ENCODE measurements at regions not wholly inside any gene's neighbourhood (a gene's known extent, or its start where the extent isn't known, plus 50 kb on each side); places are given as distances from the start of the nearest gene placed in this dataset.
"Not testable (repeated sequence)": the region's sequence is repeated elsewhere in the genome, so short reads cannot be mapped to it uniquely, and the experiment has no call there.

DNA sequence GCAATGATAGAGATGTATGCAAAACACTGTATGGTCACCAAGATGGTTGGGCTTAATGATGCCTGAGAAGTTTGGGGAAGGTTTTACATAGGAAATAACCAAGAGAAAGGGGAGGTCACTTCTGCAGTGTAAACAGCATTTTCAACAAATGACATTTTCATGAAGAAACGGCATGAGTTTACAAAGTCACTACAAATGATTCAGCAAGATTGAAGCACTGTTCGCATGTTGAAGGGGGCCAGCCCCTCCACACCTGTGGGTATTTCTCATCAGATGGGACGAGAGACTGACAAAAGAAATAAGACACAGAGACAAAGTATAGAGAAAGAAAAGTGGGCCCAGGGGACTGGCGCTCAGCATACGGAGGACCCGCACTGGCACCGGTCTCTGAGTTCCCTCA, 234.1 kb upstream of the POGK start:
- no peak for DNase-seq (ENCODE audit: low read depth)

DNA sequence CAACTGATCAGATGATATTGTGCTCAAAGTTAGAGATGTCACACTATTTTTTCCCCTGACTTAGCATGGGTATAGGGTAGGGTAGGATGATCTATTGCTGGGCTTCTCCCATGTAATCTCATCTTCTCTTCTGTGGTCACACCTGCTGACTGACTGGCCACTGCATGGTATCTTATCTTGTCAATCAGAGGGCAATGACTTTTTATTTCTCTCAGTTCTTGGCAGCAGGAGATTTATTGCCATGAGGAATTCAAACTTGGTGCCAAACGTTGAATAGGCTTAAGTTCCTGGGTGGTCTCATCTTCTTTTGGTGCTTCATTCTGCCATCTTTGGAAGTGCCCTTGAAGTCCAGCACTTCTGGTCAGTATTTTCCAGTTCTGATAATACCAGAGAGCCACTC, 226.4 kb upstream of the POGK start:
- DNase-seq (ENCODE audit: low read depth) = no peak

DNA sequence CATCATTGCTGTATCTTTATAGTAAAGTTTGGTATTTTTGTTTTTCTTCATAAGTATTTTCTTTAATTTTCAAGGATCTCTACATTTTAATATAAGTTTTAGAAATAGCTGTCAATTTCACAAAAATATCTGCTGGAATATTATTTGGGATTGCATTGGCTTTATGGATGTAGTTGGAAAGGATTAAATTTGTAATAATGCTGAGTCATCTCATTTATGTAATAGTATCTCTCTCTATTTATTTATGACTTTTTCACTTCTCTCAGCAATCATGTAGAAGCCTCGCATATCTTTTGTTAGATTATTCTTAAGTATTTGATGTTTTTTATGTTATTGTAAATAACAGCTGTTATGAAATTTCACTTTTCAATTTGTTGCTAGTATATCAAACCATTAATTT, 223.1 kb upstream of the POGK start:
- DNase-seq (ENCODE audit: low read depth) = no peak

DNA sequence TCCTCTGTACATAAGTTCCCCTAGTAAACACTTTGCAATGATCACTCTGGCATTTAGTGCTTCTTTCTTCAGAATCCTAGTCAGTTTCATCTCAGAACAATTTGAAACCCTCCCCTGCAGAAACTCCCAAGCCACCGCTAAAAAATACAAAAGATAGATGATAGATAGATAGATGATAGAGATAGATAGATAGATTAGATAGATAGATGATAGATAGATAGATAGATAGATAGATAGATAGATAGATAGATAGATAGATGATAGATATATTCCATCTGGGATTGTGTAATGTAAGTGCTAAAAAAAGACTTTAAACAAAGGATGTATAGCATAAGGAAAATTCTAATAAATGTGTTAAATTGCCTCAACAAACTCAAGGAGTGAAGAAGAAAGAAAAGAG, 212.6 kb upstream of the POGK start:
- no peak for DNase-seq (ENCODE audit: low read depth)

DNA sequence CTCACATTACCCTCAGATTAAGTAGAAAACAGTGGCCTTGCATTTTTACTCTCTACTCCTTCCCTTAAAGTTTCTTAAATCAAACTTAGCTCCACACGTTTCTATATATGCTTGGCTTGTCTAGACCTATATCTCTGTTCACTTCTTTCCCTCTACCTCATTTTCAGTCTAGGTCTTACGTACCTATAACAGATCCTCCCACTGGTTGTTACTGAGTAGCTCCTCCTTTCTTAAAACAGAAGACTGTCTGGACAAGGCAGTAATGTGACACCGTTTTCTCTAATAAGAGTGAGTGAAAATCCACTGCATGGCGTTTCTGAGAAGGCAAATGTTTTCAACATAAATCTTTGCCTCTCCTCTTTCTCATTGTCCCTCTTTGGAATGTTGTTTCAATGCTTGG, 211.7 kb upstream of the POGK start:
- no peak for DNase-seq (ENCODE audit: low read depth)

DNA sequence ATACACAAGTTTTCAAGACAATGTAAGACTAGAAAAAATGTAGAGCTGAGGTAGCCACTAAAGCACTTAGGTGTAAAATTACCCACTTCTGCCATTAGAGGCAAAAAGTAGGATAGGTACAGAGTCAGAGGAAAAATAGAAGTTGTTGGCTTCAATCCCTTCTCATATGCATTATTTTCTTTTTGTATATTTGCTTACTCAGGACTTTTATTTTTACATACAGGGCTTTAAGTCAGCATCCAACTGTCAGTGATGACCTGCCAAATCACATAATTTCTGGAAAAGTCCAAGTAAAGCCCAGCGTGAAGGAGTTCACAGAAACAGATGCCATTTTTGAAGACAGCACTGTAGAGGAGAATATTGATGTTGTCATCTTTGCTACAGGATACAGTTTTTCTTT, 211.0 kb upstream of the POGK start:
- DNase-seq (ENCODE audit: low read depth) = no peak

DNA sequence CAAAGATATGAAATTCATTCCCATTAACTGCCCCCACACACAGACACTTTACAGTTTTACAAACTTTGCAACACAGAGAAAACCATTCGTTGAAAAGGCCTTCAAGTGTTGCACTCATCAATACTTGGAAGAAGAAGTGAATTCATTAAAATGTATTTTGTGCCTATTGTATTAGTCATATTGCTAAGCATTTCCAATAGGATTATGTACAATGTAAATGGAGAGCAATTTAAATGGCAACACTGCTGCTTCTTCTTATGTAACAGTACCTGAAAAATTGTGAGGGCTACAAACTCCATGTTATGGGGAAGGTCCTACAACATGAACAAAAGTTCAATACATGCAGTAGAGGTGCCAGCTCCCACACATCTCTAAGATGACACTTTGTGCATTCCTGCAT, 209.3 kb upstream of the POGK start:
- DNase-seq (ENCODE audit: low read depth) = no peak

DNA sequence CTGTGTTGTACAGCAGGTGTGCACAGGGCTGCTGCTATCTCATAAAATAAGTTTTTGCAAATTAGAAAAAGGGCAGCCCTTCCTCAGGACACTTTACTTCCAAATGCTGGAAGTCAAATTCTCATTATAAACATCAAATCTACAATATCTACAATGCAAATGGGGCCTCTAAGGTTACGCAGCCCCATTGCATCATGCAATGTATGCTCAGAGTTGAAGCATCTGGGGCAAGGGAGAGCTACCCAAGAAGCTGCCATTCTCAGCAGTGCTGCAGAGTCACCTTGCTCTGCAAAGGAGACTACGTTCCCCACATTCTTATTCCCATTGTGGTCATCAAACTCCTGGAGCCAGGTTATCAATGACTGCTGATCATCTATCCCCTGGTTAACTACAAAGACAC, 208.9 kb upstream of the POGK start:
- no peak for DNase-seq (ENCODE audit: low read depth)

DNA sequence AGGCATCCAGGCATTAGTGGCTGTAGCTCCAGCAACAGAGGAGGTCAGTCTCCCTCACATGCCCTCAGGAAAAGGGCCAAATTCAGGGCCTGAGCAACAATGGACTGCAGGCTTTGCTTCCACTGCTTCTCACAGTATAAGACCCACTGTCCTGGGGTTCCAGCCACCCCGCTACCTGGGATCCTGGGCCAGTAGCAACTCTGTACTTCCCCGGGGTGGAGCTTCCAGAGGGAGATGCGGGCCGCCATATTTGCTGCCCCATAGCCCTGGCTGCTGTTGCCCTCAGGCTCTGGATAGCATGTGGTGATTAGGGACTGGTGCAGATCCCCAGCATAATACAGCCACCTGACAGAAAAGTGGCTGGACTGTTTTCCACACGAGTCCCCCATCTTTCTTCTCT, 201.1 kb upstream of the POGK start:
- DNase-seq (ENCODE audit: low read depth) = no peak

DNA sequence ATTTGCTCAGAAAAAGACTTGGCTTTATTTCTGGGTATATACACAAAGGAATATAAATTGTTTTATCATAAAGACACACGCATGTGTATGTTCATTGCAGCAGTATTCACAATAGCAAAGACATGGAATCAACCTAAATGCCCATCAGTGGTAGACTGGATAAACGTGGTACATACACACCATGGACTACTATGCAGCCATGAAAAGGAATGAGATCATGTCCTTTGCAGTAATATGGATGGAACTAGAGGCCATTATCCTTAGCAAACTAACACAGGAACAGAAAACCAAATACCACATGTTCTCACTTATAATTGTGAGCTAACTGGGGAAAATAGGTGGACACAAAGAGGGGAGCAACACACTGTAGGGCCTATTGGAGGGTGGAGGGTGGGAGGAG, 182.0 kb upstream of the POGK start:
- DNase-seq (ENCODE audit: low read depth) = not testable (repeated sequence)

DNA sequence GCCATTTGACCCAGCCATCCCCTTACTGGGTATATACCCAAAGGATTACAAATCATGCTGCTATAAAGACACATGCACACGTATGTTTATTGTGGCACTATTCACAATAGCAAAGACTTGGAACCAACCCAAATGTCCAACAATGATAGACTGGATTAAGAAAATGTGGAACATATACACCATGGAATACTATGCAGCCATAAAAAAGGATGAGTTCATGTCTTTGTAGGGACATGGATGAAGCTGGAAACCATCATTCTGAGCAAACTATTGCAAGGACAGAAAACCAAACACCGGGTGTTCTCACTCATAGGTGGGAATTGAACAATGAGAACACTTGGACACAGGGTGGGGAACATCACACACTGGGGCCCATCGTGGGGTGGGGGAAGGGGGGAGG, 172.5 kb upstream of the POGK start:
- DNase-seq (ENCODE audit: low read depth) = not testable (repeated sequence)

DNA sequence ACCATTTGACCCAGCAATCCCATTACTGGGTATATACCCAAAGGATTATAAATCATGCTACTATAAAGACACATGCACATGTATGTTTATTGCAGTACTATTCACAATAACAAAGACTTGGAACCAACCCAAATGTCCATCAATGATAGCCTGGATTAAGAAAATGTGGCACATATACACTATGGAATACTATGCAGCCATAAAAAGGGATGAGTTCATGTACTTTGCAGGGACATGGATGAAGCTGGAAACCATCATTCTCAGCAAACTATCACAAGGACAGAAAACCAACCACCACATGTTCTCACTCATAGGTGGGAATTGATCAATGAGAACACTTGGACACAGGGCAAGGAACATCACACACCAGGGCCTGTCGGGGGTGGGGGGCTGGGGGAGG, 171.7 kb upstream of the POGK start:
- not testable (repeated sequence) for DNase-seq (ENCODE audit: low read depth)

DNA sequence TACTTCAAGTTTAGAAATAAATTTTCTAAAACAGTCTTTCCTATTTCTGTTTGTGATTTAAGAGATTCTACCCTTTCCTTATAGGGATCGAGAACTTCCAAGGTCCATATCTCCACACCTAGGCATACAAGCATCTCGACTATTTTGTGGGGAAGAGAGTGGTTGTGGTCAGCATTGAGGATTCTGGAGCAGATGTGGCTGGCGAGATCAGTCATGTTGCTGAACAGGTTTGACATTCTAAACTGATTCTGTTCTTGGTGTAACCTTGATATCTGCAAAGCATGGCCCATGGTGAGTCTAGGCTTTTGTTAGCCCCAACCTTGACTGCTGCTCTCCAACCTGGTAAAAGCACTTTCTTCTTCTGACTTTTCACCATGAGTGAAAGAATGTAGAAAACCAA, 167.6 kb upstream of the POGK start:
- DNase-seq (ENCODE audit: low read depth) = no peak

DNA sequence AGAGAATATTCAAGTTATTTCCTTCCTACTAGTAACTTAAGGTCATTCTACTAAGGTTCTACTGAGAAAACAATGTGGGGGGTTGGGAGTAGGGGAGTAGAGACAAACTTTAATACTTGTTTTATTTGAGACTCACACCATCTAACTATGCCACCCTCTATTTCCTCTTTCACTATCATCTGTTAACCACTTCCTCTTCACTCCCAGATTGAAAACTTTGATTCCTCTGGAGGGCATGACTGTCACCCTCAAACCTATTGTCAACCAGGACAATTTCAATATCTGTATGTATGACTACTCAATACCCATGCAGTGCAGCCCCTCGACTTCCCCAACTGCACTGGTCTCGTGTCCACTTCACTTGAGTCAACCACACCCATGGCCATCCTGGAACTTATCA, 165.6 kb upstream of the POGK start:
- no peak for DNase-seq (ENCODE audit: low read depth)

DNA sequence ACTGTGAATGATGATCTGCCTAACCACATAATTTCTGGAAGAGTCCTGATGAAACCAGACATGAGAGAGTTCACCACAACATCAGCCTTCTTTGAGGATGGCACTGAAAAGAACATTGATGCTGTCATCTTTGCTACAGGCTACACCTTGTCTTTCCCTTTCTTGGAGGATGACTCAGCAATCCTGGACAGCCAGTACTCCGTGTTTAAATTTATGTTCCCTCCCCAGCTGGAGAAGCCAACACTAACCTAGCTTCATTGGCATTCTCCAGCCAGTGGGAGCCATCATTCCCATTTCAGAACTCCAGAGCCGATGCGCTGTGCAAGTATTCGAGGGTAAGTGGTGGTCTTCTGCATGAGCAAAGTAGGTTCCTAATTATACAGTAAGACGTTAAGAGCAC, 164.1 kb upstream of the POGK start:
- DNase-seq (ENCODE audit: low read depth) = no peak

DNA sequence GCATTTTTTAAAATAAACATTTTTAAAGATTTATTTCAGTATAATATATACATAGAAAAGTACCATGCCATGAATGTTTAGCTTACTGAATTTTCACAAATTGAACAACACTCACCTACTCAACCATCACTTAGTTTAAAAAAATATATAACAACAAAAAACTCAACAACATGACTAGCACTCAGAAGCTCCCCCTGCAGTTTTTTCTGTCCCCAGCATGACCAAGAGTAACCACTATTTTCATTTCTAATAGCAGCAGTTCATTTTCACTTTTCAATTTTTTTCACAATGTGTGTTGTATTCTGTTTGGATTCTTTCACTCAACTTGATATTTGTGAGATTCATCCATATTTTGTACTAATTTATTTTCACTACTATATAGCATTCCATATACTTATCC, 162.3 kb upstream of the POGK start:
- DNase-seq (ENCODE audit: low read depth) = no peak

DNA sequence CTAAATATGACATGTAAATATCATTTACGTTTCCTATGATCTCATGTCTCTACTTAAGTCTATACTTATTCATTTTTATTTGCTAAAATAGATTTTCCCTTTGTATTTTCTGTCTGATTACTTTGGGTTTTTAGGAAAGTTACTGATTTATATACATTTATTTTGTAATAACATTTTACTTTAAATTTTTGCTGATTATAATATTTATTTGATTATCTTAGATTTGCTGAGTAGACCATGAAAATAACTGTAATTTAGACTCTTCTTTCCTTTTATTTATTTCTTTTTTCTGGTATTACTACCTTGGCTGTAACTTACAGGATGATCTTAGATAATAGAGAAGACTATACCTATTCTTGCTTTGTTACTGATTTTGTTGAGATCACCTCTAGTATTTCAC, 159.9 kb upstream of the POGK start:
- DNase-seq (ENCODE audit: low read depth) = no peak

DNA sequence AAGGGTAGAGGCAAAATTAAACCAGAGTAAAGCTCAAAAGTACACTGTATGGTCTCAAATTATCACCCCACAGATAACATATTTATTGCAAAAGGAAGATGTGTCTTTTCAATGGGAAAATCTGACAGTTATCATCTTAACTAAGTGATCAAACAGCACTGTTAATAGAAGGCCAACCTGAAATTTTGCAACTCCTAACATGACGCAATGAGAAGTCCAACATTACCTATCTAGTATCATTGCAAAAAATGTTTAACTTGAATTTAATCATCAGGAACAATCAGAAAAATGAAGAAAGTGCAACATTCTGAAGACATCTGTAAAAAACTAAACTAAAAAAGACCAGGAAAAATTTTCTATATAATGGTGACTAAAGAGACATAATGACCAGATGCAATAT, 156.7 kb upstream of the POGK start:
- DNase-seq (ENCODE audit: low read depth) = no peak

DNA sequence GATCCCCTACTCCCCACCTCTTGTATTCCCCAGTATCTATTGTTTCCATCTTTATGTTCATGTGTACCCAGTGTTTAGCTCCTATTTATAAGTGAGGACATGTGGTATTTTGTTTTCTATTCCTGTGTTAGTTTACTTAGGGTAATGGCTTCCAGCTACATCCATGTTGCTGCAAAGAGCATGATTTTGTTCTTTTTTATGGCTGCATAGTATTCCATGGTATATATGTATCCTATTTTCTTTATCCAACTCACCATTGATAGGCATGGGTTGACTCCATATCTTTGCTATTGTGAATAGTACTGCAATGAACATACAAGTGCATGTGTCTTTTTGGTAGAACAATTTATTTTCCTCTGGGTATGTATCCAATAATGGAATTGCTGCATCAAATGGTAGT, 154.6 kb upstream of the POGK start:
- not testable (repeated sequence) for DNase-seq (ENCODE audit: low read depth)

DNA sequence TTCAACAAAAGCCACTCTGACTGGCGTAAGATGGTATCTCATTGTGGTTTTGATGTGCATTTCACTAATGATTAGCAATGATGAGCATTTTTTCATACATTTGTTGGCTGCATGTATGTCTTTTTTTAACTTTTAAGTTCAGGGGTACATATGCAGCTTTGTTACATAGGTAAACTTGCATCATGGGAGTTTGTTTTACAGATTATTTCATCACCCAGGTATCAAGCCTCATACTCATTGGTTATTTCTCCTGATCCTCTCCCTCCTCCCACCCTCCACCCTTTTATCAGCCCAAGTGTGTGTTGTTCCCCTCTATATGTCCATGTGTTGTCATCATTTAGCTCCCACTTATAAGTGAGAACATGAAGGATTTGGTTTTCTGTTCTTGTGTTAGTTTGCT, 154.1 kb upstream of the POGK start:
- no peak for DNase-seq (ENCODE audit: low read depth)

DNA sequence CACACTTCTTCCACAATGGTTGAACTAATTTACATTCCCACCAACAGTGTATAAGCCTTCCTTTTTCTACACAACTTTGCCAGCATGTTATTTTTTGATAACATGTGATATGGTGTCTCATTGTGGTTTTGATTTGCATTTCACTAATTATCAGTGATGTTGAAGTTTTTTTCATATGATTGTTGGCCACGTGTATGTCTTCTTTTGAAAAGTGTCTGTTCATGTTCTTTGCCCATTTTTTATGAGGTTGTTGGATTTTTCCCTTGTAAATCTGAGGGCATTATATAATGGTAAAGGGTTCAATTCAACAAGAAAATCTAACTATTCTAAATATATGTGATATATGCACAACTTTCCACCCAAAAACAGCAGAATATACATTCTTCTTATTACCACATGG, 153.4 kb upstream of the POGK start:
- not testable (repeated sequence) for DNase-seq (ENCODE audit: low read depth)

DNA sequence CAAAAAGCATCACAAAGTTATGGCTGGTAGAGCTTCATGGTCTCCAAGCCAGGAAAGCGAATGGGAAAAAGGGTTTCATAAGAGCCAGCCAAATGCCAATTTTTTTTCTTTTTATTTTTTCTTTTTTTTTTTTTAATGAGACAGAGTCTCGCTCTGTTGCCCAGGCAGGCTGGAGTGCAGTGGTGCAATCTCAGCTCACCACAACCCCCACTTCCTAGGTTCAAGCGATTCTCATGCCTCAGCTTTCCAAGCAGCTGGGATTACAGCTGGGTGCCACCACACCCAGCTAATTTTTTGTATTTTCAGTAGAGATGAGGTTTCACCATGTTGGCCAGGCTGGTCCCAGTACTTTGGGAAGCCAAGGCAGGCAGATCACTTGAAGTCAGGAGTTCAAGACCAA, 148.7 kb upstream of the POGK start:
- not testable (repeated sequence) for DNase-seq (ENCODE audit: low read depth)

DNA sequence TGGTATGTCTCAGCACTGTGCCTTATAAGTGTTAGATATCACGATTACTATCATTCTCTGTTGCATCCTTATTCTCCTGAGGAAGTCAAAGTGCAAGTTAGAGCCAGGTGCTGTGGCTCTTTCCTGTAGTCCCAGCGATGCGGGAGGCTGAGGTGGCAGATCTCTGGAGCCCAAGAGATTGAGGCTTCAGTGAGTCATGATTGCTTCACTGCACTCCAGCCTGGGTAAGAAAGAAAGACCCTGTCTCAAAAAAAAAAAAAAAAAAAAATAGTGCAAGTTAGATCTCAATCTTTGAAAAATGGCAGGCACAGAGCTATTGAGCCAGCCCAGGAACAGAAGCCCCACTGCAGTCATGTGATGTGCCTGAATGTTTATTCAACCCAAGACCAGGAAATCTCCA, 147.8 kb upstream of the POGK start:
- DNase-seq (ENCODE audit: low read depth) = no peak

DNA sequence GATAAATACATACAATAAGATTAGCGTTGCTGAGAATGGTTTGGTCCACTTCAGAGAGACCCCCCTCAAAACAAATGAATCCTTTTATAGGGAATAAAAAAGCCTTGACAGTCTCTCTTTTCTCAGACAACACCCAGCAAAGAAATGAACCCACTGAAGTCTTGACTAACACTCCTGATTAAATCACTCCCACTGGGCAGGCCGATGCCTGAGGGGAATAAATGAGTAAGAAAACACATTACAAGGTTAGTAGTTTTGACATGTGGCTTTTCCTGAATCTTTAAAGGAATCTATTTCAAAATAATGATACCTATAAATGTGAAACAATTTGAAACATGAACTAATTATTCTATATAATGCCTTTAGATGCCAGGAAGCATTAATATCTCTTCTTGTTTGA, 146.9 kb upstream of the POGK start:
- DNase-seq (ENCODE audit: low read depth) = no peak

DNA sequence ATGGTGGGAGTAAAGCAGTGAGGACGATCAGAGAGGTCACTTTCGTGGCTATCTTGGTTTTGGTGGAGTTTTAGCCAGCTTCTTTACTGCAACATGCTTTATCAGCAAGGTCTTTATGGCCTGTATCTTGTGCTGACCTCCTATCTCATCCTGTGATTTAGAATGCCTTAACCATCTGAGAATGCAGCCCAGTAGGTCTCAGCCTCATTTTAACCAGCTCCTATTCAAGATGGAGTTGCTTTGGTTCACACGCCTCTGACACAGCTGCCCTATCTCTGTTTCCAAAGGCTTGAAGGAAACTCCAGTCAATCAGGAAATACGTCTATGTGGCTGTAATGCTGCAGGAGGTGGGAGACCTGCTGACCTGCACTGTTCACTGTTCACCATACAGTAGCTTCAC, 146.1 kb upstream of the POGK start:
- DNase-seq (ENCODE audit: low read depth) = no peak

Data from LHCN-M2 (cell line).